Mesothelial cell of epicardium (in vitro differentiated cells): ENCODE measurements at regions not wholly inside any gene's neighbourhood (a gene's known extent, or its start where the extent isn't known, plus 50 kb on each side); places are given as distances from the start of the nearest gene placed in this dataset.

Experiments used
- DNase-seq, 2 experiments: peaks; one replicate each; pipeline ENCODE4 v3.0.0; 2021; ENCODE audit warnings: low spot score in 2 of 2; ENCODE audit not compliant: unreplicated experiment in 2 of 2
- H3K27ac Mint-ChIP-seq: 2 replicates; pipeline ENCODE4 v1.8.0; 2021; ENCODE audit warnings: mixed read lengths
- H3K27me3 Mint-ChIP-seq: 2 replicates; pipeline ENCODE4 v1.8.0; 2021; ENCODE audit warnings: low read depth, mixed read lengths
- H3K36me3 Mint-ChIP-seq: 2 replicates; pipeline ENCODE4 v1.8.0; 2021; ENCODE audit warnings: mixed read lengths
- H3K4me1 Mint-ChIP-seq: 2 replicates; pipeline ENCODE4 v1.8.0; 2021; ENCODE audit warnings: mixed read lengths
- H3K4me3 Mint-ChIP-seq: 2 replicates; pipeline ENCODE4 v1.8.0; 2021; ENCODE audit warnings: mild to moderate bottlenecking, moderate library complexity, mixed read lengths
- H3K9me3 Mint-ChIP-seq: 2 replicates; pipeline ENCODE4 v1.8.0; 2021; ENCODE audit warnings: mixed read lengths
- TF ChIP-seq, protein P1 (sequence below): fragments of 200-600 bp; sonication (generic); IDR thresholded peaks from one replicate; pipeline ENCODE4 v1.5.0; 2021; ENCODE audit warnings: antibody characterized with exemption; ENCODE audit not compliant: unreplicated experiment

DNA sequence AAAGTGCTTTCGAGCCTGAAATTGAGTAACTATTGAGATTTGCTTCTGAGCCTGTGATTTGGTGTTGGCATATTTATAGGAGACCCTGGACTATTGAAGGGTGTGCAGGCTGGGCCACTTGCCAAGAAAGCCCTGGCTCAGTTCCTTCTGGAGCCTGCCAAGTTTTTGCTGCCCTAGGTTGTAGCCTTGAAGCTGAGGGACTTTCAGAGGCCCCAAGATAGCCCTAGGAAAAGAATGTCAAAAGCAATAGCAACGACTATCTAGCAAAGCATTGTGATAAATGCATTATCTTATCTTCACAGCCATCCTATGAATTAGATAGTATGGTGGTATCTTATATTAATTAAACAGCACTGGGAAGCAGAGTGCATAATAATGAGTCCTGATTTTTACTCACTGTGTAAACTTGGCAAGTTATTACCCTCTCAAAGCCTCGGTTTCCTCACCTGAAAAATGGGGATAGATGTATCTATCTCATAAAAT lies 473.7 kb upstream of the PODXL start:
- DNase-seq = peak; percentile 47 to 77
- Mint-ChIP-seq H3K4me1 (peaks cover 28% of the 10 kb centered on the region), H3K27ac (peak overlapping the region; percentile 86), H3K9me3 (no peaks in the 10 kb centered on the region), H3K4me3 (no peak overlapping the region), H3K27me3 (peaks cover 2% of the 10 kb centered on the region), H3K36me3 (no peaks in the 10 kb centered on the region)
- TF ChIP-seq, protein P1, sequence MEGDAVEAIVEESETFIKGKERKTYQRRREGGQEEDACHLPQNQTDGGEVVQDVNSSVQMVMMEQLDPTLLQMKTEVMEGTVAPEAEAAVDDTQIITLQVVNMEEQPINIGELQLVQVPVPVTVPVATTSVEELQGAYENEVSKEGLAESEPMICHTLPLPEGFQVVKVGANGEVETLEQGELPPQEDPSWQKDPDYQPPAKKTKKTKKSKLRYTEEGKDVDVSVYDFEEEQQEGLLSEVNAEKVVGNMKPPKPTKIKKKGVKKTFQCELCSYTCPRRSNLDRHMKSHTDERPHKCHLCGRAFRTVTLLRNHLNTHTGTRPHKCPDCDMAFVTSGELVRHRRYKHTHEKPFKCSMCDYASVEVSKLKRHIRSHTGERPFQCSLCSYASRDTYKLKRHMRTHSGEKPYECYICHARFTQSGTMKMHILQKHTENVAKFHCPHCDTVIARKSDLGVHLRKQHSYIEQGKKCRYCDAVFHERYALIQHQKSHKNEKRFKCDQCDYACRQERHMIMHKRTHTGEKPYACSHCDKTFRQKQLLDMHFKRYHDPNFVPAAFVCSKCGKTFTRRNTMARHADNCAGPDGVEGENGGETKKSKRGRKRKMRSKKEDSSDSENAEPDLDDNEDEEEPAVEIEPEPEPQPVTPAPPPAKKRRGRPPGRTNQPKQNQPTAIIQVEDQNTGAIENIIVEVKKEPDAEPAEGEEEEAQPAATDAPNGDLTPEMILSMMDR = no peak

DNA sequence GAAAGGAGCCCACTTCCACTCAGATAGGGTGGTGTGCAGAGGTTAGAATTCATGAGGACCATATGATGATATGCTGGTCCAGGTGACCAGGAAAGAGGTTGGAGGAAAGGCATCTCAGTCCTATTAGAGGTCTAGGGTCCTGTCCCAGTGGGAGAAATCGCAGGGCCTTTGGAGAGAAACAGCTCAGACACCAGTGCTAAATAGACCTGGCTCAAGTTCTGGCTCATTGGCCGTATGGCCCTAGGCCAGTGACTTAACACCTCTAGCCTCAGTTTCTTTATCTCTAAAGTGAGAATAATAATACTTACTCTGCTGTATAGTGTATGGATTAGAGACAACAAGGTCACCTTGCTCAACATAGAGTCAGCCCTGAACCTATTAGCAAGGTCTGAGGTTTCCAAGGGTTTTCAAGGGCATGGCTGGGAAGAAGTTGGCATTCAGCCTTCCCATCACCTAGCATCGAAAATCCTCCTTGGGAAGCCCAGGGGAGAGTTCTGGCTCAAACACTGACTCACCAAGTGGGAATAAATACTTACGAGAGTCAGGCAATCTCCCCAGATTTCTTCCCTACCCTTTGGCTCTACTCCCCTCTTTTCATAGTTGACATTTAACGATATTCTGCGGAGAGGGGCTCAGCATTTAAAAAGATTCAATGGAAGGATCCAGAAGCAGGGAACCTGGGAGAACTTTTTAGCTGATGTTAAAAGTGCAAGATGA lies 473.1 kb upstream of the PODXL start:
- peaks cover 25% of the 10 kb centered on the region for H3K4me1 Mint-ChIP-seq
- TF ChIP-seq, protein P1 = no peak
- no peak overlapping the region for H3K4me3 Mint-ChIP-seq
- no peak for DNase-seq
- H3K9me3 Mint-ChIP-seq = no peaks in the 10 kb centered on the region
- H3K27ac Mint-ChIP-seq = peak overlapping the region; percentile 65
- peaks cover 1% of the 10 kb centered on the region for H3K27me3 Mint-ChIP-seq
- H3K36me3 Mint-ChIP-seq = no peaks in the 10 kb centered on the region

DNA sequence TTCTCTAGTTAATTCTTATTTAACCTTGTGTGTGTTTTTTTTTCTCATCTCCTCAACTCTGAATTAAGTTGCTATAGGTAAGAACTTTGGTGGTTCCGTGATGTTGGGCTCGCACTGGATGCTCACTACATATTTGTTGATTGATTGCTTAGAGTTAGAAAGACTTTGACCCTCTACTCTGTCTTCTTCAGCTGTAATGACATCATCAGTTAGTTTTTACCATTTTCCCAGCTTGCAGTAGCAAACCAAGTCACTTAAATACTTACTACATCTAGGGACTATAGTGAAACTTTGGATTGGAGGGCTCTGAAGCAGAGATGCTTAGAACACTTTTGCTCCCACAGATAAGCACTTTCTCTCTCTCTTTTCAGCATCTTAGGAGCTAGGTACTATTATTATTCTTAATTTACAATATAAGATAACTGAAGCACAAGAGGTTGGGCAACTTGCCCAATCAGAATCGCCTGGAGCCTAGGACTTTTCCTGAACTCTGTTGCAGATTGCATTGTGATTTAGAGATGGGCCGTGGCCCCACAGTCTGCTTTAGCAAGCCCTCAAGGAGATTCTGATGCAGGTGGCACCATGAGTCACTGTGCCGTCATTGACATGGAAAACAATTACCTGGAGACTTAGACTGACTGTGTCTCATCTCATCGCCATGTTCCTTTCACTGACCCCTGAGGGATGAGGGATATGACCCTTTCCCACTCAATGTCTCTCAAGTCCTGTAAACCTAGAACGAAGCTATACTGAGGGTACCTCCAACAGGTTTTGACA lies 471.9 kb upstream of the PODXL start:
- no peak for DNase-seq
- Mint-ChIP-seq H3K27me3 (peaks cover 10% of the 10 kb centered on the region), H3K36me3 (no peaks in the 10 kb centered on the region), H3K27ac (no peak overlapping the region), H3K4me1 (peaks cover 25% of the 10 kb centered on the region), H3K4me3 (no peak overlapping the region), H3K9me3 (no peaks in the 10 kb centered on the region)
- TF ChIP-seq, protein P1 = no peak

DNA sequence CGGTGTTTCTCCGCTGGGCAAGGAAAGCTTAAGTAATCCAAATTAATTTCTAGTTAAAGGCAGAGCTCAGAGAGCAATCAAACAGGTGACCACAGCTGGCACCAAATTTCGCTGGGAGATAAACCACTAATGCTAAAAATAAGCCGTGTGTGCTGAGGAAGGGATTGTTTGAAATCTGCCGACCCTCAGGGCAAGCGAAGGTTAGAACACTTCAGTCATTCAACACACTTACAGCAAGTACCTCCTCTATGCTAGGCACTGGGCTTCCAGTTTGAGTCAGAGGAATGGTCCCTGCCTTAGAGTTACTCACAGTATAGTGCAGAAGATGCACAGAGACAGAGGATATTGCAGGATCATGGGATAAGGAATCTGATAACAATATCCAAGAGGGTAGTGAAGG lies 467.9 kb upstream of the PODXL start:
- peaks cover 17% of the 10 kb centered on the region for H3K27me3 Mint-ChIP-seq

DNA sequence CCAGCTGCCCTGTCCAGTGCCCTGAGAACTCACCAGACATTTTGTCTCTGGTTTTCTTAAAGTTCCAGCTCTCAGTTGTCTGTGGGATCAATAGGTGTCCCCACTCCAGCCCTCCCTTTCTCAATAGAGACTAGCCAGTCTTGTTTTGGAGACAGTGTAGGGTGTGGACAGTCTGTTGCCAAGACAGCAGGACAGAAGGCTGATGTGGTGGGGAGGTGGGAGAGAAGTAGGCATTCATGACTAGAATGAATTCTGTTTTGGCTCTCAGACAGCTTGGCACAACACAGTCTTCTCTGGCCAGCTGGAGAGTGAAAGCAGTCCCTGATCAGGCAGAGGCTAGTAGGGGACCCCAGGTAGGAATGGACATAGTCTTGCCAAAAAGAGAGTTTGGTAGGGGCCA lies 467.0 kb upstream of the PODXL start:
- Mint-ChIP-seq H3K36me3 (no peaks in the 10 kb centered on the region), H3K4me1 (peaks cover 4% of the 10 kb centered on the region), H3K4me3 (no peak overlapping the region), H3K27me3 (peaks cover 17% of the 10 kb centered on the region), H3K27ac (no peak overlapping the region), H3K9me3 (no peaks in the 10 kb centered on the region)
- TF ChIP-seq, protein P1 = no peak
- DNase-seq = no peak

More for the DNA sequence above, 467.9 kb upstream of the PODXL start:
- Mint-ChIP-seq H3K36me3 (no peaks in the 10 kb centered on the region), H3K27ac (no peak overlapping the region), H3K9me3 (no peaks in the 10 kb centered on the region), H3K4me1 (peaks cover 7% of the 10 kb centered on the region), H3K4me3 (no peak overlapping the region)
- no peak for DNase-seq
- TF ChIP-seq, protein P1 = no peak
